Astrocyte (in vitro differentiated cells and primary cell): ENCODE measurements at regions not wholly inside any gene's neighbourhood (a gene's known extent, or its start where the extent isn't known, plus 50 kb on each side); places are given as distances from the start of the nearest gene placed in this dataset.
A peak's percentile ranks its signal among the peaks of the same experiment; 100 is the strongest.

Experiments
- DNase-seq: peaks from one replicate; pipeline ENCODE4 v3.0.0-alpha.2; 2010; ENCODE audit warnings: low read depth
- FAIRE-seq: peaks from 2 replicates; lab custom pipeline; 2011; peaks lifted over from hg19 to GRCh38; lab: Jason Lieb, UNC
- H2AFZ ChIP-seq: 2 replicates; pipeline ENCODE4 v1.6.0; 2012; ENCODE audit warnings: low read depth, low read length, inconsistent platforms
- H3K27ac ChIP-seq: 2 replicates; pipeline ENCODE4 v1.5.1; 2011; ENCODE audit warnings: low read depth, low read length, inconsistent platforms
- H3K27me3 ChIP-seq: 2 replicates; pipeline ENCODE4 v1.6.0; 2011; ENCODE audit warnings: low read length, inconsistent platforms; ENCODE audit not compliant: insufficient read depth
- H3K36me3 ChIP-seq: 2 replicates; pipeline ENCODE4 v1.5.1; 2011; ENCODE audit warnings: low read length, inconsistent platforms; ENCODE audit not compliant: insufficient read depth
- H3K4me1 ChIP-seq: 2 replicates; pipeline ENCODE4 v1.5.1; 2011; ENCODE audit warnings: low read length, inconsistent platforms; ENCODE audit not compliant: insufficient read depth
- H3K4me2 ChIP-seq: 2 replicates; pipeline ENCODE4 v1.6.0; 2012; ENCODE audit warnings: low read length, inconsistent platforms
- H3K4me3 ChIP-seq: 2 replicates; pipeline ENCODE4 v1.5.1; 2011; ENCODE audit warnings: low read depth, mild to moderate bottlenecking, low read length, inconsistent platforms; ENCODE audit not compliant: insufficient read depth
- H3K79me2 ChIP-seq: 2 replicates; pipeline ENCODE4 v1.6.0; 2012; ENCODE audit warnings: mild to moderate bottlenecking, low read length, inconsistent platforms; ENCODE audit not compliant: insufficient read depth
- H3K9ac ChIP-seq: 2 replicates; pipeline ENCODE4 v1.6.0; 2012; ENCODE audit warnings: mild to moderate bottlenecking, low read length, inconsistent platforms
- H3K9me3 ChIP-seq: 2 replicates; pipeline ENCODE4 v1.5.1; 2012; ENCODE audit warnings: low read depth, mild to moderate bottlenecking, low read length, inconsistent platforms; ENCODE audit not compliant: insufficient read depth
- H4K20me1 ChIP-seq: 2 replicates; pipeline ENCODE4 v1.6.0; 2012; ENCODE audit warnings: low read length, inconsistent platforms; ENCODE audit not compliant: insufficient read depth
- H3K27ac Mint-ChIP-seq: one replicate; pipeline ENCODE4 v1.8.0; 2021; ENCODE audit warnings: mild to moderate bottlenecking, mixed read lengths; ENCODE audit not compliant: unreplicated experiment
- H3K27me3 Mint-ChIP-seq: one replicate; pipeline ENCODE4 v1.8.0; 2021; ENCODE audit warnings: low read depth, mixed read lengths; ENCODE audit not compliant: unreplicated experiment
- H3K36me3 Mint-ChIP-seq: one replicate; pipeline ENCODE4 v1.8.0; 2021; ENCODE audit warnings: low read depth, mixed read lengths; ENCODE audit not compliant: unreplicated experiment
- H3K4me1 Mint-ChIP-seq: one replicate; pipeline ENCODE4 v1.8.0; 2021; ENCODE audit warnings: low read depth, mixed read lengths; ENCODE audit not compliant: unreplicated experiment
- H3K4me3 Mint-ChIP-seq: one replicate; pipeline ENCODE4 v1.8.0; 2021; ENCODE audit warnings: mild to moderate bottlenecking, moderate library complexity, mixed read lengths; ENCODE audit not compliant: unreplicated experiment
- H3K9me3 Mint-ChIP-seq: one replicate; pipeline ENCODE4 v1.8.0; 2021; ENCODE audit warnings: mild to moderate bottlenecking, mixed read lengths; ENCODE audit not compliant: unreplicated experiment
- EZH2 ChIP-seq: IDR thresholded peaks from 2 replicates; pipeline ENCODE4 v1.6.1; 2012; ENCODE audit warnings: mild to moderate bottlenecking, low read length, inconsistent platforms; ENCODE audit not compliant: insufficient read depth
- TF ChIP-seq, protein P1 (sequence below): IDR thresholded peaks from 2 replicates; pipeline ENCODE4 v1.5.1; 2011; ENCODE audit warnings: low read depth, mild to moderate bottlenecking, inconsistent platforms, low read length, moderate library complexity; ENCODE audit not compliant: insufficient read depth

DNA sequence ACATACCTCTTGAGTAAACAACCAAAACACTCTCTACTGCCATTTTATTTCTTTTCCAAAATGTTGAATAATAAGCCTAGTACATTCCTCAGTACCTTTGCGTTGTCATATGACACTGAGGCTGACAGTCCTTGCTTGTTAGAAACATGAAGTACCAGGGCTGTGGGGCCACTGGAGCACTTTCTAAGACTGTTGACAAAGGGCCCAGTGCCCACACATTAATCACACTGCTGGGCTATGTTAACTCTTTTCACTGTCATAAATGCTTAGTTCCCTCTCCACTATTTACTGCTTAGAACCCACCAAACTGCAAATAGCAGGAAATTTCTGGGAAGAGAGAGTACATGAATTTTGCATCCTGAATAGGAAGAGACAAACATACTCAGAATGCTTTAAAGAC, 57.1 kb downstream of the FAM47B start:
- TF ChIP-seq, protein P1, sequence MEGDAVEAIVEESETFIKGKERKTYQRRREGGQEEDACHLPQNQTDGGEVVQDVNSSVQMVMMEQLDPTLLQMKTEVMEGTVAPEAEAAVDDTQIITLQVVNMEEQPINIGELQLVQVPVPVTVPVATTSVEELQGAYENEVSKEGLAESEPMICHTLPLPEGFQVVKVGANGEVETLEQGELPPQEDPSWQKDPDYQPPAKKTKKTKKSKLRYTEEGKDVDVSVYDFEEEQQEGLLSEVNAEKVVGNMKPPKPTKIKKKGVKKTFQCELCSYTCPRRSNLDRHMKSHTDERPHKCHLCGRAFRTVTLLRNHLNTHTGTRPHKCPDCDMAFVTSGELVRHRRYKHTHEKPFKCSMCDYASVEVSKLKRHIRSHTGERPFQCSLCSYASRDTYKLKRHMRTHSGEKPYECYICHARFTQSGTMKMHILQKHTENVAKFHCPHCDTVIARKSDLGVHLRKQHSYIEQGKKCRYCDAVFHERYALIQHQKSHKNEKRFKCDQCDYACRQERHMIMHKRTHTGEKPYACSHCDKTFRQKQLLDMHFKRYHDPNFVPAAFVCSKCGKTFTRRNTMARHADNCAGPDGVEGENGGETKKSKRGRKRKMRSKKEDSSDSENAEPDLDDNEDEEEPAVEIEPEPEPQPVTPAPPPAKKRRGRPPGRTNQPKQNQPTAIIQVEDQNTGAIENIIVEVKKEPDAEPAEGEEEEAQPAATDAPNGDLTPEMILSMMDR = no peak
- TF ChIP-seq EZH2 = no peak
- Mint-ChIP-seq H3K27ac (no peak overlapping the region), H3K9me3 (no peaks in the 10 kb centered on the region), H3K4me1 (no peaks in the 10 kb centered on the region), H3K4me3 (no peak overlapping the region), H3K27me3 (no peaks in the 10 kb centered on the region), H3K36me3 (no peaks in the 10 kb centered on the region)
- Histone ChIP-seq H3K4me2 (no peak overlapping the region), H4K20me1 (no peaks in the 10 kb centered on the region), H3K27me3 (no peaks in the 10 kb centered on the region), H3K36me3 (no peaks in the 10 kb centered on the region), H3K4me1 (no peaks in the 10 kb centered on the region), H2AFZ (no peak overlapping the region), H3K27ac (no peak overlapping the region), H3K9ac (no peak overlapping the region), H3K4me3 (no peak overlapping the region), H3K9me3 (no peaks in the 10 kb centered on the region), H3K79me2 (no peaks in the 10 kb centered on the region)
- DNase-seq (no peak), FAIRE-seq (peak; percentile 59)

DNA sequence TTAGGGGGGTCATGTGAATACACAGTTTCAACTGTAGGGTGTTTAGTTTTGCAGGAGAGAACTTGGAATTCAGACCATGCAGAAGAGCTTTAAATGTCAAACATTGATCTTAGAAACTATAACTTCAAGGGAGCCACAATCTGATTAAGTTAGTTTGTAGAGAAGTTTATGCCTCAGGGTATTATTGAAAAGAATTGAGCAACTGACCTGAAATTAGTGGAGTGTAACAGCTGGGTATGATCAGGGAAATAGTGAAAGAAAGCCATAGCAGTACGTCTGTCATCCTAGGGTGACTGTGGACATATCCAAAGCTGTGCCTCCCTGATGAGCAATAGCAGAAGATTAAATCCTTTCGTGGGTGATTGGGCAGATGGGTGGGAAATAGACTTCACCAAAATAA, 63.8 kb downstream of the FAM47B start:
- no peak overlapping the region for H3K4me3 ChIP-seq
- H3K9ac ChIP-seq = no peak overlapping the region
- H3K36me3 ChIP-seq = no peaks in the 10 kb centered on the region
- no peaks in the 10 kb centered on the region for H3K9me3 ChIP-seq
- no peaks in the 10 kb centered on the region for H3K4me1 Mint-ChIP-seq
- FAIRE-seq = peak; percentile 67
- H3K4me1 ChIP-seq = no peaks in the 10 kb centered on the region
- no peaks in the 10 kb centered on the region for H3K79me2 ChIP-seq
- DNase-seq = no peak
- H4K20me1 ChIP-seq = no peaks in the 10 kb centered on the region
- no peaks in the 10 kb centered on the region for H3K36me3 Mint-ChIP-seq
- H3K4me2 ChIP-seq = no peak overlapping the region
- H3K4me3 Mint-ChIP-seq = no peak overlapping the region
- TF ChIP-seq, protein P1 = no peak
- TF ChIP-seq EZH2 = no peak
- H3K9me3 Mint-ChIP-seq = no peaks in the 10 kb centered on the region
- H3K27ac Mint-ChIP-seq = no peak overlapping the region
- no peaks in the 10 kb centered on the region for H3K27me3 ChIP-seq
- no peaks in the 10 kb centered on the region for H3K27me3 Mint-ChIP-seq
- H3K27ac ChIP-seq = no peak overlapping the region
- no peak overlapping the region for H2AFZ ChIP-seq

DNA sequence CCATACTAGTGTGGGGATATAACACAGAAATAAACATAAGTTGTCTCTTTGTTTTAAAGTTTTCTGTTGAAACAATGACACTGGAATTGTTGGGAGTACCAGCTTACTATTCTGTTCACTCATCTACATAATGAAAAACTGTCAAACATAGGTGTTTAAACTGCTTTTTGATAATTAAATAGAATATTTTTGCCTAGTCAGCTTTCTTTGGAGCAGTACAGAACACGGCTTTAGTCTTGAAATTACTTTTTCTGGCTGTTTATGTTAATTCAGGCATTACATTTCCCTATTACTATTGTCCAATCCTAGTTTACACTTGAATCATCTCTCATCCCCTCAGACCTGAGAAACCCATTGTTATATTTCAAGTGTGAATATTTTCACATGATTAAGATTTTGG, 73.0 kb downstream of the FAM47B start:
- Mint-ChIP-seq H3K4me1 (peaks cover 13% of the 10 kb centered on the region), H3K4me3 (no peak overlapping the region), H3K27me3 (no peaks in the 10 kb centered on the region), H3K9me3 (peaks cover 2% of the 10 kb centered on the region), H3K36me3 (no peaks in the 10 kb centered on the region), H3K27ac (no peak overlapping the region)
- DNase-seq = no peak
- no peak for TF ChIP-seq EZH2
- TF ChIP-seq, protein P1 = no peak
- Histone ChIP-seq H3K4me1 (no peaks in the 10 kb centered on the region), H3K4me3 (no peak overlapping the region), H3K79me2 (no peaks in the 10 kb centered on the region), H3K9ac (no peak overlapping the region), H3K9me3 (no peaks in the 10 kb centered on the region), H3K36me3 (no peaks in the 10 kb centered on the region), H3K27me3 (no peaks in the 10 kb centered on the region), H3K4me2 (no peak overlapping the region), H4K20me1 (no peaks in the 10 kb centered on the region), H3K27ac (no peak overlapping the region), H2AFZ (no peak overlapping the region)
- FAIRE-seq = peak; percentile 47
